ENCODE measurements at regions not wholly inside any gene's neighbourhood (a gene's known extent, or its start where the extent isn't known, plus 50 kb on each side); places are given as distances from the start of the nearest gene placed in this dataset.
A peak's percentile ranks its signal among the peaks of the same experiment; 100 is the strongest.

DNA sequence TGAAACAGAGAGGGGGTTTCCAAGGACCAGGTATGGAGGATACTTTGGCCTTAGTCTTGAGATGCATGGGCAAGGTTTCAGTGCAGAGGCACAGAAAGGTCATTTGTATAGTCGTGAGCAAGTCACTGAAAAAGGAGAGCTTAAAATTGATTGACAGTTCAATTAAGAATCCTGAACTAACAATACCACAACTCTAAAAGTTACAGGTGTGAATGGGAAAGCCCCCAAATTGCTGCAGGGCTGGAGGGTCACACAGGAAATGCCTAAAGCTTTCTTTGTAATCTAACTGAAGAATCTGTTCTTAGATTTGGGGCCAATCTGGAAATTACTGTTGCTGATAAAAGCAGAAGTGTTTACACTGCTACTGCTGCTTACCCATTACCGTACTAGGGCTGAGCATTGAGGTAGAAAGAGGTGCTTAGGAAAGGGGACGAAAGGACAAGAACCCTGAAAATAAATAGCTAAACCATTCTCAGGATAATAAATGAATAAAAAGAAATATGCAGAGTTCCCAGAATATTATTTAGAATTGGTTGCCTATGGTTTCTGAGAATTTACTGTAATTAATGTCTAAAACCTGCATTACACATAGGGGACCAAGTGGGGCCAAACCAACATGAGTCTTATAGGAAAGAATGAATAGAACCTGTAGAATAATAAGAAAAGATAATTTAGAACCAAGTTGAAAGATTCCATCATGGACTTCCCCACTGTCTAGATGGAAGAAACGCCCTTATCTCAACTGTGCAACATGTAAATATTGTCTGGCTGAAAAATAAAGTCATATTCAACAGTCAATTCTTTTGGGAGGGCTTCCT lies 91.9 kb upstream of the PPP1R2C start:
- DNase-seq (ENCODE audit: low read depth in 6 of 9, low spot score in 9 of 9): no peak
- H3K4me3 ChIP-seq (ENCODE audit: low read length in 2 of 2): no peak overlapping the region
- 92% methylated on average over 4 of the region's 4 CpGs for WGBS
- no peaks in the 10 kb centered on the region for H3K9me3 ChIP-seq (ENCODE audit: control insufficient read depth in 2 of 2, insufficient read depth in 1 of 2, low read length in 1 of 2)
- H3K36me3 ChIP-seq (ENCODE audit: control insufficient read depth in 2 of 2, insufficient read depth in 2 of 2, low read length in 1 of 2): no peaks in the 10 kb centered on the region
- H3K27ac ChIP-seq (ENCODE audit: low read depth in 1 of 2, low read length in 1 of 2): no peak overlapping the region
- H3K27me3 ChIP-seq (ENCODE audit: control insufficient read depth in 2 of 2, insufficient read depth in 1 of 2, low read length in 1 of 2): no peaks in the 10 kb centered on the region
- H3K4me1 ChIP-seq (ENCODE audit: control insufficient read depth in 2 of 2, insufficient read depth in 2 of 2, low read length in 2 of 2): peaks cover 0 to 3% of the 10 kb centered on the region in 2 donors

DNA sequence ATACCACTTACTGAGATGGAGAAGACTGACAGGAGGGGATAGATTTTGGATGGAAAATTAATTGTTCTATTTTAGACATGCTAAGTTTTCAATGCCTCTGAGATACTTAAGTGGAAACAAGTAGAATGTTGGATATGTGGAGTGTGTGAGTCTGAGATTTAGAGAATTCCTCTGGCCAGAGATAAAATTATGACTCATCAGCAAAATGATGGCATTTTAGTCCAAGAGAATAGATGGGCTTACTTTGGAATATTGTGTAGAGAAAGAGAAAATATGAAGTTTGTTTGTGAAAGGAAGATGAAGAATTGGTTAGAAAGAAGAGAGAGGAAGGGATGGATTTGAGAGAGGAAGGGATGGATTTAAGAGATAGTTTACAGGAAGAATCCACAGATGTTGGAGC lies 108.6 kb upstream of the PPP1R2C start:
- H3K4me1 ChIP-seq (ENCODE audit: control insufficient read depth in 2 of 2, insufficient read depth in 2 of 2, low read length in 2 of 2): no peaks in the 10 kb centered on the region
- no peaks in the 10 kb centered on the region for H3K36me3 ChIP-seq (ENCODE audit: control insufficient read depth in 2 of 2, insufficient read depth in 2 of 2, low read length in 1 of 2)
- no peak overlapping the region for H3K4me3 ChIP-seq (ENCODE audit: low read length in 2 of 2)
- no peaks in the 10 kb centered on the region for H3K27me3 ChIP-seq (ENCODE audit: control insufficient read depth in 2 of 2, insufficient read depth in 1 of 2, low read length in 1 of 2)
- no peaks in the 10 kb centered on the region for H3K9me3 ChIP-seq (ENCODE audit: control insufficient read depth in 2 of 2, insufficient read depth in 1 of 2, low read length in 1 of 2)
- no peak for DNase-seq (ENCODE audit: low read depth in 6 of 9, low spot score in 9 of 9)
- H3K27ac ChIP-seq (ENCODE audit: low read depth in 1 of 2, low read length in 1 of 2): no peak overlapping the region

DNA sequence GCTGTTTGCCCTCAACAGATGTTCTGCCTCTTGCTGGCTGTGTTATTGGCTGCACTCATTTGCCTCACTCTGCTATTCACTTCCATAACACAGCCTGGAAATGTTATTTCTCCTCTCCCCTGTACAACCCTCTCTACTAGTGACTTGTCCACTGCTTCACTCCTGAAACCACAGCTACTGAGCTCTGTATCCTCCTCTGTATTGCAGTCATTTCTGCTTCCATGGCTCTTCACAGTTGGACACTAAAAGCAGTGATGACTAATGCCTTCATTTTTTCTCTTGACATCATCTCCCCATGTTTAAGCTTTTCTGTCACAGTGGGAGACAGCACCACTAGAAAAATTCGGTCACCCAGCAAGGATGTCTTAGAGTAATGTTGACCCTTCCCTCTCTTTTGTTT lies 123.0 kb upstream of the PPP1R2C start:
- Histone ChIP-seq H3K27ac (ENCODE audit: low read depth in 1 of 2, low read length in 1 of 2) (peak overlapping the region in 1 of 2 donors; percentile 22), H3K36me3 (ENCODE audit: control insufficient read depth in 2 of 2, insufficient read depth in 2 of 2, low read length in 1 of 2) (no peaks in the 10 kb centered on the region), H3K9me3 (ENCODE audit: control insufficient read depth in 2 of 2, insufficient read depth in 1 of 2, low read length in 1 of 2) (no peaks in the 10 kb centered on the region), H3K4me3 (ENCODE audit: low read length in 2 of 2) (no peak overlapping the region), H3K4me1 (ENCODE audit: control insufficient read depth in 2 of 2, insufficient read depth in 2 of 2, low read length in 2 of 2) (peaks cover 0 to 8% of the 10 kb centered on the region in 2 donors), H3K27me3 (ENCODE audit: control insufficient read depth in 2 of 2, insufficient read depth in 1 of 2, low read length in 1 of 2) (no peaks in the 10 kb centered on the region)
- peak in 3 of 9 donors; percentile 8 to 41 (median 8) for DNase-seq (ENCODE audit: low read depth in 6 of 9, low spot score in 9 of 9)
- WGBS: 81% methylated on average over 1 of the region's 1 CpG

DNA sequence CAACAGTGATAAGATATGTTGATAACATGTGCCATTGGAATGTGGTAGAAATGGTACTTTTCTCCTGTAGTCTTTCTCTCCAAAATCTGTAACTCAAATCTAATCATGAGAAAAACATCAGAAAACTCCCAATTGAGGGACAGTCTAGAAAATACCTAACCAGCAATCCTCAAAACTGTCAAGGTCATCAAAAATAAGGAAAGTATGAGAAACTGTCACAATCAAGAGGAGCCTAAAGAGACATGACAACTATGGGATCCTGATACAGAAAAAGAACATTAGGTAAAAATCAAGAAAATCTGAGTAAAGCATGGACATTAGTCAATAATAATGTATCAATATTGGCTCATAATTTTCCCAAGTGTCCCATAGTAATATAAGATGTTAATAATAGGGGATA lies 124.5 kb upstream of the PPP1R2C start:
- Histone ChIP-seq H3K4me3 (ENCODE audit: low read length in 2 of 2) (no peak overlapping the region), H3K36me3 (ENCODE audit: control insufficient read depth in 2 of 2, insufficient read depth in 2 of 2, low read length in 1 of 2) (no peaks in the 10 kb centered on the region), H3K27ac (ENCODE audit: low read depth in 1 of 2, low read length in 1 of 2) (no peak overlapping the region), H3K9me3 (ENCODE audit: control insufficient read depth in 2 of 2, insufficient read depth in 1 of 2, low read length in 1 of 2) (no peaks in the 10 kb centered on the region), H3K4me1 (ENCODE audit: control insufficient read depth in 2 of 2, insufficient read depth in 2 of 2, low read length in 2 of 2) (peaks cover 0 to 8% of the 10 kb centered on the region in 2 donors), H3K27me3 (ENCODE audit: control insufficient read depth in 2 of 2, insufficient read depth in 1 of 2, low read length in 1 of 2) (no peaks in the 10 kb centered on the region)
- no peak for DNase-seq (ENCODE audit: low read depth in 6 of 9, low spot score in 9 of 9)

DNA sequence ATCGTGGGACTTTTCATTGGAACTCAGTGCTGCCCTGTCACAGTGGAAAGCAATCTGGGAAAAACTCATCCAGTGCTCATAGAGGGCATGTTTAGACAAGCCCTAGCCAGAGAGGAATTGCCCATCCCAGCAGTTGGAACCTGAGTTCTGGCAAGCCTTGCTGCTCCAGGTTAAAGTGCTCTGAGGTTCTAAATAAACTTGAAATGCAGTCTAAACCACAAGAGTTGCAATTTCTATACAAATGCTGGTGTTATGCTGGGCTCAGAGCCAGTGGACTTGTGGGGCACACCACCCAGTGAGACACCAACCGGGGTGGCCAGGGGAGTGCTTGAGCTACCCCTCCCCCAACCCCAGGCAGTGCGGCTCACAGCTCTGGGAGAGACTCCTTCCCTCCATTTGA lies 142.8 kb upstream of the PPP1R2C start:
- DNase-seq (ENCODE audit: low read depth in 6 of 9, low spot score in 9 of 9): no peak
- no peak overlapping the region for H3K4me3 ChIP-seq (ENCODE audit: low read length in 2 of 2)
- 95% methylated on average over 3 of the region's 3 CpGs for WGBS

DNA sequence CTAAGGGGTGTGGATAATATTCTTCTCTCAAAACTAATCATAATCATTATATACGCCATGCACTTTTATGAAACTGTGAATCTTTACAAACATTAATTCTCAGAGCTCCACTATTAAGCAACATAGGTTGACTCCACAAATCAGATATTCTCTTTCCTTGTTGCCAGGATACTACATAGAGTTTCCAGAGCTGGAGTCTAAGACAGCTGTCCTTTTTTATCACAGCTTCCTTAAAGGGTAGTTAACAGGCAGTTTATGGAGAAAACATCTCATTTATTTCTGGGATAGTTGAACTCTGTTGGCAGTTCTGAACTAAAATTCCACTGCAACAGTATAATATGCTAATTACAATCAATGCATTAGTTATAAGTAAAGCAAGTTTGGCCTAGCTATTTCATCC lies 152.1 kb upstream of the PPP1R2C start:
- H3K27ac ChIP-seq (ENCODE audit: low read depth in 1 of 2, low read length in 1 of 2): no peak overlapping the region
- 100% methylated on average over 1 of the region's 1 CpG for WGBS

More for the DNA sequence above, 142.8 kb upstream of the PPP1R2C start:
- Histone ChIP-seq H3K9me3 (ENCODE audit: control insufficient read depth in 2 of 2, insufficient read depth in 1 of 2, low read length in 1 of 2) (no peaks in the 10 kb centered on the region), H3K27me3 (ENCODE audit: control insufficient read depth in 2 of 2, insufficient read depth in 1 of 2, low read length in 1 of 2) (no peaks in the 10 kb centered on the region), H3K27ac (ENCODE audit: low read depth in 1 of 2, low read length in 1 of 2) (no peak overlapping the region), H3K4me1 (ENCODE audit: control insufficient read depth in 2 of 2, insufficient read depth in 2 of 2, low read length in 2 of 2) (no peaks in the 10 kb centered on the region), H3K36me3 (ENCODE audit: control insufficient read depth in 2 of 2, insufficient read depth in 2 of 2, low read length in 1 of 2) (no peaks in the 10 kb centered on the region)

DNA sequence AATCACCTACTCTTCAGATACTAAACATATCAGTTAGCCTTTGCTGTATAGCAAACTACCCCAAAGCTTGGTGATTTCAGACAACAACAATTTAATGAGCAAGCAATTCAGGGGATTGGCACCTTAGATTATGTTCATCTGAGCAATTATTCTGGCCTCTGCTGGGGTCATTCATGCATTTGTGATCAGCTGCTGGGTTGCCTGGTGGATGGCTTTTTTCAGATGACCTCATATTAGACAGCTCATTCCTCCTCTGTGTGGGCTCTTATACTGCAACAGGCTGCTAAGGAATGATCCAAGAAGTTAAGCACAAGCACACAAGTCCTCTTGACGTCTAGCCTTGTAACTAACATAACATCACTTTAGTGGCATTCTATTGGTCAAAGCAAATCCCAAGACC lies 153.0 kb upstream of the PPP1R2C start:
- Histone ChIP-seq H3K27me3 (ENCODE audit: control insufficient read depth in 2 of 2, insufficient read depth in 1 of 2, low read length in 1 of 2) (no peaks in the 10 kb centered on the region), H3K36me3 (ENCODE audit: control insufficient read depth in 2 of 2, insufficient read depth in 2 of 2, low read length in 1 of 2) (no peaks in the 10 kb centered on the region), H3K4me3 (ENCODE audit: low read length in 2 of 2) (no peak overlapping the region), H3K27ac (ENCODE audit: low read depth in 1 of 2, low read length in 1 of 2) (no peak overlapping the region), H3K4me1 (ENCODE audit: control insufficient read depth in 2 of 2, insufficient read depth in 2 of 2, low read length in 2 of 2) (peaks cover 6 to 14% of the 10 kb centered on the region in 2 donors), H3K9me3 (ENCODE audit: control insufficient read depth in 2 of 2, insufficient read depth in 1 of 2, low read length in 1 of 2) (no peaks in the 10 kb centered on the region)
- no peak for DNase-seq (ENCODE audit: low read depth in 6 of 9, low spot score in 9 of 9)
- WGBS: 97% methylated on average over 1 of the region's 1 CpG

More for the DNA sequence above, 152.1 kb upstream of the PPP1R2C start:
- no peak overlapping the region for H3K4me3 ChIP-seq (ENCODE audit: low read length in 2 of 2)
- H3K4me1 ChIP-seq (ENCODE audit: control insufficient read depth in 2 of 2, insufficient read depth in 2 of 2, low read length in 2 of 2): peaks cover 6 to 14% of the 10 kb centered on the region in 2 donors
- H3K27me3 ChIP-seq (ENCODE audit: control insufficient read depth in 2 of 2, insufficient read depth in 1 of 2, low read length in 1 of 2): no peaks in the 10 kb centered on the region
- no peaks in the 10 kb centered on the region for H3K36me3 ChIP-seq (ENCODE audit: control insufficient read depth in 2 of 2, insufficient read depth in 2 of 2, low read length in 1 of 2)
- DNase-seq (ENCODE audit: low read depth in 6 of 9, low spot score in 9 of 9): no peak
- H3K9me3 ChIP-seq (ENCODE audit: control insufficient read depth in 2 of 2, insufficient read depth in 1 of 2, low read length in 1 of 2): no peaks in the 10 kb centered on the region

DNA sequence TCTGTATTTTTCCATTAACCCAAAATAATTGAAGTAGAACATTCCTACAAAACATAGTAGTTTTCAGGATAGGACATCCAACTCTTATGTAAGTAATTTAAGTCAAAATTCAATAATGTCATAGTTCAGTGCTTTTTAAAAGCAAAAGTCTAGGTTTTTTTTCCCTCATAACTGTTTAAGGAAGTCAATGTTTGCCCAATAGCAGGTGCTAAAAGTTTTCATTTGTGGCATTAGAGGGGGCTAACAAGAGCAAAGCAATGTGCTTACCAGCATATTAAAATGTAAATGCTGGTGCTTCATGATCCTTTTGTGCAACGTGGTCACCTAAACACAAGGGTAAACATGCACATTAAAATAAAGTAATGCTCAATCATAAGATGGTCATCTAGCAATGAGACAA lies 155.2 kb upstream of the PPP1R2C start:
- peaks cover 0 to under 1% of the 10 kb centered on the region in 2 donors for H3K9me3 ChIP-seq (ENCODE audit: control insufficient read depth in 2 of 2, insufficient read depth in 1 of 2, low read length in 1 of 2)
- no peaks in the 10 kb centered on the region for H3K36me3 ChIP-seq (ENCODE audit: control insufficient read depth in 2 of 2, insufficient read depth in 2 of 2, low read length in 1 of 2)
- H3K4me1 ChIP-seq (ENCODE audit: control insufficient read depth in 2 of 2, insufficient read depth in 2 of 2, low read length in 2 of 2): peaks cover 6 to 14% of the 10 kb centered on the region in 2 donors
- H3K27me3 ChIP-seq (ENCODE audit: control insufficient read depth in 2 of 2, insufficient read depth in 1 of 2, low read length in 1 of 2): no peaks in the 10 kb centered on the region
- H3K27ac ChIP-seq (ENCODE audit: low read depth in 1 of 2, low read length in 1 of 2): no peak overlapping the region
- WGBS: 24% methylated on average over 1 of the region's 1 CpG
- H3K4me3 ChIP-seq (ENCODE audit: low read length in 2 of 2): no peak overlapping the region
- no peak for DNase-seq (ENCODE audit: low read depth in 6 of 9, low spot score in 9 of 9)

DNA sequence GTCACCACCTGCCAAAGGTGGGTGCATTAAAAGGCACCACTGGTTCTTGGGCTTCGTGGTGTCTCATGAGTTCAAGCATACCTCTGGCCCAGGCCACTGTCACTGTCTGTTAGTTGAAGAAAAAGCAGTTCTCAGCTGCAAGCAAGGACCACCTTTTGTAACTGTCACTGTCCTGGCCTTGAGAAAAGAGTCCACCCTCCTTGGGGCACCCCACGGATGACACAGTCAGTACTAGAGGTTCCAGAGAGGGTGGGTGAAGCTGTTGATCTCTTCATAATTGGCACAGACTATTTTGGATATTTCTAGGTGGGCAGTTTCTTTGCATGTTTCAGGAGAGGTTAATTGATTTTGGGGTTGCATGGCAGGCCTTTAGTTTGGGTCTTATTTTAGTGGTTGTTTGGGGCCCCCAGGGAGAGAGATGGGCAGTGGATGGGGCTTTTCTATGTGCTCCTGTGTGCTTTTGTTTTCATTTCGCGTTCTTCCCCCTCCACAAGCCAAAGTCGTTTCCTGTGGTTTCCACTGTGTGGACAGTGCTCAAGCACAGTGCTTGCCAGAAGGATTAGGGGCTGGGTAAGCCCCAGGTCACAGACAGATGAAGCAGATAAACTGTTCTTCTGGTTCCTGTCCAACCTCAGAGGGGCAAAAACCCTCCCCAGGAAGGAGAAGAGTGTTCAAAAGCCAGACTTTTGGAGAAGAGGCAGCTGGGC lies 156.2 kb upstream of the PPP1R2C start:
- Histone ChIP-seq H3K27me3 (ENCODE audit: control insufficient read depth in 2 of 2, insufficient read depth in 1 of 2, low read length in 1 of 2) (no peaks in the 10 kb centered on the region), H3K27ac (ENCODE audit: low read depth in 1 of 2, low read length in 1 of 2) (peak overlapping the region in 1 of 2 donors; percentile 43), H3K36me3 (ENCODE audit: control insufficient read depth in 2 of 2, insufficient read depth in 2 of 2, low read length in 1 of 2) (no peaks in the 10 kb centered on the region), H3K9me3 (ENCODE audit: control insufficient read depth in 2 of 2, insufficient read depth in 1 of 2, low read length in 1 of 2) (peaks cover 0 to 8% of the 10 kb centered on the region in 2 donors), H3K4me1 (ENCODE audit: control insufficient read depth in 2 of 2, insufficient read depth in 2 of 2, low read length in 2 of 2) (peaks cover 6 to 14% of the 10 kb centered on the region in 2 donors), H3K4me3 (ENCODE audit: low read length in 2 of 2) (no peak overlapping the region)
- WGBS: 13% methylated on average over 5 of the region's 5 CpGs
- DNase-seq (ENCODE audit: low read depth in 6 of 9, low spot score in 9 of 9): peak in 1 of 9 donors; percentile 65
